ENCODE measurements at regions not wholly inside any gene's neighbourhood (a gene's known extent, or its start where the extent isn't known, plus 50 kb on each side); places are given as distances from the start of the nearest gene placed in this dataset.

DNA sequence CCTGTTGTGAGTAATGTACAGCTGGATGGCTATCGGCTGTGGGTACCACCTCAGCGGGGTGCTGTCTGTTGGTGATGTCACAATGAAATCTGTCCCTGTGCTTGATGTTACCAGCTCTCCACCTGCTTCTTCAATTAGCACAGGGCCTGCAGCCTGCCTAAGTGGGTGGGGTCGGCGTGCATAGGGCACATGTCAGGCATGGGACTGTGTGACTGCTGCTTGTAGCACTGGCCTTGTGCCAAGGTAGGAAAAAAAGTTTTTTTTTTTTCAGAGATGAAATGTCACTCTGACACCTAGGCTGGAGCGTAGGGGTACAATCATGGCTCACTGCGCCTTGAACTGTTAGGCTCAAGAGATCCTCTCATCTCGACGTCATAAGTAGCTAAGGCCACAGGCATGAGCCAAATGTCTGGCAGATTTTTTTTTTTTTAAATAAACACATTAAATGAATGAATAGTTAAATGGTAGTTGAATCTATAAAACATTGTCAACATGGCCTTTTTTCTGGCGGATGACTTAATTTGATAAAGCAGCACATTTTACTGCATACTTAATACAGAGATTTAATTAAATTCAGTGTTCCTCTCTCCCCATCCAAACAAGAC, 222.5 kb downstream of the NXNL2 start:
- no peaks in the 10 kb centered on the region for H3K4me1 Mint-ChIP-seq (ENCODE audit: low read depth)
- H3K4me3 Mint-ChIP-seq = no peak overlapping the region
- no peaks in the 10 kb centered on the region for H3K36me3 Mint-ChIP-seq (ENCODE audit: low read depth)
- no peak for DNase-seq
- peaks cover 22% of the 10 kb centered on the region for H3K27me3 Mint-ChIP-seq (ENCODE audit: low read depth)
- no peak overlapping the region for H3K27ac Mint-ChIP-seq
- no peaks in the 10 kb centered on the region for H3K9me3 Mint-ChIP-seq
- intact Hi-C loops (cut with micrococcal nuclease) = no loop called here
- CTCF ChIA-PET = no interaction called here

DNA sequence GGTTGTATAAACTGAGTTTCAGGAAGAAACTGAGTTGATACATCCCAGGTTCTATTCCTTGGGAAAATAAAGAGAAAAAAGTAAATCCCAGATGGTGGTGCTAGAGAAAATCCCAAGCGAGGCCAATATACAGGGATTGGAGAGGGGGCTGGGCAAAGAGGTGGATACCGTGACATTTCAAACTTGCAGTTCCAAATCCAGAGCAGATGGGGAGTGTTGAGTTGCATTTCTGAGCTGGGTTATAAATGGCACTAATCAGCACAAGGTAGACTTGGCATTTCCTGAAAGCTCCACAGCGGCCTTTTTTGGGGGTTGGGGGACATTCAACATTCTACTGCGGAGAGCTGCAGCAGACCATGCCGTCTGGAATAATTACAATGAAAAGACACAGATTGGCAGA, 224.4 kb downstream of the NXNL2 start:
- Mint-ChIP-seq H3K27me3 (ENCODE audit: low read depth) (peaks cover 24% of the 10 kb centered on the region), H3K27ac (no peak overlapping the region), H3K4me3 (no peak overlapping the region), H3K4me1 (ENCODE audit: low read depth) (no peaks in the 10 kb centered on the region), H3K36me3 (ENCODE audit: low read depth) (no peaks in the 10 kb centered on the region), H3K9me3 (no peaks in the 10 kb centered on the region)
- intact Hi-C loops (cut with micrococcal nuclease) = no loop called here
- DNase-seq = no peak
- CTCF ChIA-PET = no interaction called here

DNA sequence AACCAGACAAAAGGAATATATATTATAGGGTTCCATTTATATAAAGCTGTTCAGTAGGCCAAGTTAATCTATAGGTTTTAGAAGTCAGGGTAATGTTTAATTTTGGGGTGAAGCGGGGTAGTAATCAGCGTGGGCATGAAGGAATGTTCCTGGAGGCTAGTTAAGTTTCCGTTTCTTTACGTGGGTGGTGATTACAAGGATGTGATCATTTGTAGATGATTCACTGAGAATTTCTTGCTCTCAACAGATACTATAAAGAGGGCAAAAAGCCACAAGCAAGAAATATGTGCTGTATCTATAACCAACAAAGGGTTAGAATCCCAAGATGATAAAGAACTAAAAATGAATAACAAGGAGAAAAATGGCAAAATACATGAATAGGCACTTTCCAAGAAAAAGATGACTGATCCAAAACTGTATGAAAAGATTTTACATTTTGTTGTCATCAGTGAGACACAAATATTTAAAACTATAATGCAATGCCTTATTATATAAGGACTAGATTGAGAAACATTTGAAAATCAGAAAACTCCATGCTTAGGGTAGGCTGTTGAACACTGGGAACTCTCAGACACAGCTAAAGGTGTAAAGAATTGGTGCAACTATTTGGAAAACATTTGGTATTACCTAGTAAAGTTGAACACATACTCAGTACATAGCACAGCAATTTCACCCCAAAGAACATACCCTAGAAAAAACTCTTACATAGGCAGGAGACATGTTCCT, 224.3 kb upstream of the S1PR3 start:
- no peaks in the 10 kb centered on the region for H3K36me3 Mint-ChIP-seq (ENCODE audit: low read depth)
- peaks cover 3% of the 10 kb centered on the region for H3K4me1 Mint-ChIP-seq (ENCODE audit: low read depth)
- no peak overlapping the region for H3K27ac Mint-ChIP-seq
- no peak overlapping the region for H3K4me3 Mint-ChIP-seq
- intact Hi-C loops (cut with micrococcal nuclease) = no loop called here
- DNase-seq = no peak
- H3K27me3 Mint-ChIP-seq (ENCODE audit: low read depth) = peaks cover 4% of the 10 kb centered on the region
- CTCF ChIA-PET = interaction anchor here (0.7 kb wide), 1 partner anchor 26 kb away, joined by 3 read pairs; no protein-coding TSS in a partner anchor
- H3K9me3 Mint-ChIP-seq = no peaks in the 10 kb centered on the region

DNA sequence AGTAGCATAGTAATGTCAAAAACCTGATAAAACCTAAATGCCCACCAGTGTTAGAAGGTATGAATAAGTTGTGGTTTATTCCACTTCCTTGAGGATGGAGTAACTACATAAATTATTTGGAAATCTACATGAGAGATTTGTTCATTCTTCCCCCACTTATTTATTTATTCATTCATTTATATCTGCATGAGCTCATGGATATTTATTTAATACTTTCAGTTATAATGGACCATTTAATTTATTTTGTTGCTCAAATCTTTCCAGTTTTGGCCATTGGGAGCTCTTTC, 223.8 kb upstream of the S1PR3 start:
- Mint-ChIP-seq H3K4me1 (ENCODE audit: low read depth) (peaks cover 3% of the 10 kb centered on the region), H3K27ac (no peak overlapping the region), H3K36me3 (ENCODE audit: low read depth) (no peaks in the 10 kb centered on the region), H3K27me3 (ENCODE audit: low read depth) (peaks cover 2% of the 10 kb centered on the region), H3K4me3 (no peak overlapping the region), H3K9me3 (no peaks in the 10 kb centered on the region)
- DNase-seq = no peak
- CTCF ChIA-PET = no interaction called here
- intact Hi-C loops (cut with micrococcal nuclease) = no loop called here

DNA sequence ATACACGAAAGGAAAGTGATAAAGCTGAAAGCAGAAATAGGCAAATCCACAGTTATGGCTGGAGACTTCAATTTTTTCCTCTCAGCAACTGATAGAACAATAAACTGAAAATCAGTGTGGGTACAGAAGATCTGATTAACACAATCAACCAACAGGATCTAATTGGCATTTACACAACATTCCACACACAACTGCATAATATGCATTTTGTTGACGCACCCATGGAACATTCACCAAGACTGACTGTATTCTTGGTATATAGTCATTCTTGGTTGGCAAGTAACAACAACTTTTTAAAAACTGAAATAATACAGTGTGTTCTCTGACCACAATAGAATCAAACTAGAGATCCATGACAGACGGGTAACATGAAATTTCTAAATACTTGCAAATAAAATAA, 218.7 kb upstream of the S1PR3 start:
- DNase-seq = no peak
- Mint-ChIP-seq H3K9me3 (no peaks in the 10 kb centered on the region), H3K4me3 (no peak overlapping the region), H3K27me3 (ENCODE audit: low read depth) (peaks cover 4% of the 10 kb centered on the region), H3K4me1 (ENCODE audit: low read depth) (no peaks in the 10 kb centered on the region), H3K36me3 (ENCODE audit: low read depth) (no peaks in the 10 kb centered on the region), H3K27ac (no peak overlapping the region)
- CTCF ChIA-PET = no interaction called here
- intact Hi-C loops (cut with micrococcal nuclease) = no loop called here

DNA sequence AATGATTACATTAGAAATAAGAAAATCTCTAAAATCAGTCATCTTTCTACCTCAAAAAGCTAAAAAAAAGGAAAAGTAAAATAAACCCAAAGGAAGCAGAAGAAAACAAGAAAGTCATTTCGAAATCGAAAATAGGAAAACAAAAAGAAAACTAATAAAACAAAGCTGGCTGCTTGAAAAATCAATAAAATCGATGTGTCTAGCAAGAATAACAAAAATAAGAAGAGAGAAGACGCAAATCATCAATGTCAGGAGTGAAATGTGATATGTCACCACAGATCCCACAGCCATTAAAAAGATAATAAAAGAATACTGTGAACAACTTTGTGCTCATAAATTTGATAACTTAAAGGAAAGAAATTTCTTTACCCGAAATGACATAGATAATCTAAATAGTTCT, 218.1 kb upstream of the S1PR3 start:
- Mint-ChIP-seq H3K4me1 (ENCODE audit: low read depth) (peaks cover 2% of the 10 kb centered on the region), H3K27ac (no peak overlapping the region), H3K36me3 (ENCODE audit: low read depth) (no peaks in the 10 kb centered on the region), H3K9me3 (no peaks in the 10 kb centered on the region), H3K4me3 (no peak overlapping the region), H3K27me3 (ENCODE audit: low read depth) (peaks cover 4% of the 10 kb centered on the region)
- intact Hi-C loops (cut with micrococcal nuclease) = no loop called here
- no peak for DNase-seq
- CTCF ChIA-PET = no interaction called here

DNA sequence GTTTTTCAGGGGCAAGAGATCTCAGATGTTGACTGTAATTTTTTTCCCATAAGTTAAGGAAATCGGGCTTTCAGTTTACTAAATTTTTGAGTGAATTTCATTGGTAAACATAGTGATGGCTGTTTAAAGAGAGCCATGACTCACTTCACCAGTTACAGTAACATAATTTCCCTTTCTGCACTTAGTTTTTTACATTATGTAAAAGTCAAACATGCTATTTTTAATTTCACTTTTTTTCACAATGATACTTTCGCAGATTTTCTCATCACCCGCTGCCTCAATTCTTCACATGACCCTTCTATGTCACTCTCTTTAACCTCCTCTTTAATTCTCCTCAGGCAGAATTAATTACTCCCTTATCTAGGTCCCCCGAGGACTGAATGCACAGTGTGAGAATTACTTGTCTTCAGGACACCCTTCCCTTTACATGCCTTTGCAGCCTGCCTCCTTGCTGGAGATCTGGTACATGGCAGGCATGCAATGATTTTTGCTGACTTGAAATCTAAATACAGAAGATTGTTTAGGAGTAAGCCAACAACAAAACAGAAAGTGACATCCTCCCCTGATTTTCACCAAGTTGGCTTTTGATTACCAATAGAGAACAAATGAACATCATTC, 217.5 kb upstream of the S1PR3 start:
- no peak overlapping the region for H3K4me3 Mint-ChIP-seq

DNA sequence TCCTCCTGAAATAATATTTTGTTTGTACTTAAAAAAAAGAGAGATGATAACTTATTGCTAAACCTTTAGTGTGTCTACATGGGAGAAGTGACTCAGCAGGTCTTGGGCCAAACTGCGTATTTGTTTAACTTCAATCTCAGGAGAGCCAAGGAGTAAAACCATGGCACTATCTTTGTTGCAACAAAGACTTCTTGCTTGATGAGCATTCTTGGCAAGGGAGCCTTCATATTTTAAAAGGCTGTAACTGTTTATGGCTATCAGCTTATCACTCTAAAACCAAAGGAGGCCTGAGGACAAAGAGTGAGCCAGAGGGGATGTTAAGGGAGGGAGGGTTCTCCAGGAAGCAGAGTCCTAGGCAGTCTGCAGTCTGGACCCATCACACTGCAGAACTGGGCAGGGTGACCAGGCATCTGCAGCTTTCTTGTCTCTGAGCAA, 216.2 kb upstream of the S1PR3 start:
- Mint-ChIP-seq H3K27ac (no peak overlapping the region), H3K27me3 (ENCODE audit: low read depth) (peaks cover 4% of the 10 kb centered on the region), H3K36me3 (ENCODE audit: low read depth) (no peaks in the 10 kb centered on the region), H3K4me3 (no peak overlapping the region), H3K4me1 (ENCODE audit: low read depth) (peaks cover 2% of the 10 kb centered on the region), H3K9me3 (no peaks in the 10 kb centered on the region)
- no peak for DNase-seq
- CTCF ChIA-PET = no interaction called here
- intact Hi-C loops (cut with micrococcal nuclease) = no loop called here

More for the DNA sequence above, 217.5 kb upstream of the S1PR3 start:
- Mint-ChIP-seq H3K27ac (no peak overlapping the region), H3K4me1 (ENCODE audit: low read depth) (peaks cover 2% of the 10 kb centered on the region), H3K9me3 (no peaks in the 10 kb centered on the region), H3K36me3 (ENCODE audit: low read depth) (no peaks in the 10 kb centered on the region), H3K27me3 (ENCODE audit: low read depth) (peaks cover 4% of the 10 kb centered on the region)
- intact Hi-C loops (cut with micrococcal nuclease) = no loop called here
- CTCF ChIA-PET = no interaction called here
- DNase-seq = no peak

DNA sequence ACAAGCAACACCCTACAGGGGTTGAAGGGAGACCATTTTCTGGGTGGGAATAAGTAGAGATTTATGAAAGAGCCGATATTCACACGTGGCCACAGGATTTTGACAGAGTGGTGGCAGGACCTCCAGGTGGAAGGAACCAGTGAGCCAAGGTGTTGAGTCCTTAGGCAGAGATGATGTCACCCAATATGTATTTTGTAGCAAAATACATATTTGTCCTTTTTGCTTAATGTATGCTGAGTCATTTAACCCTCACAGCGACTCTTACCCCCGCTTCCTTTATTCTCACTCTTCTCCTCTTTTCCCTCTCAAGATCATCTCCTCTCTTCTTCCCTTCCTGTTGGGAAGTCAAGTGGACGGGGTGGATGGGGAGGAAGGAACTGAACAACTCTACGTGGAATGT, 215.7 kb upstream of the S1PR3 start:
- DNase-seq = no peak
- Mint-ChIP-seq H3K9me3 (no peaks in the 10 kb centered on the region), H3K27ac (no peak overlapping the region), H3K4me1 (ENCODE audit: low read depth) (peaks cover 2% of the 10 kb centered on the region), H3K4me3 (no peak overlapping the region), H3K36me3 (ENCODE audit: low read depth) (no peaks in the 10 kb centered on the region), H3K27me3 (ENCODE audit: low read depth) (peaks cover 4% of the 10 kb centered on the region)
- CTCF ChIA-PET = no interaction called here
- intact Hi-C loops (cut with micrococcal nuclease) = no loop called here

DNA sequence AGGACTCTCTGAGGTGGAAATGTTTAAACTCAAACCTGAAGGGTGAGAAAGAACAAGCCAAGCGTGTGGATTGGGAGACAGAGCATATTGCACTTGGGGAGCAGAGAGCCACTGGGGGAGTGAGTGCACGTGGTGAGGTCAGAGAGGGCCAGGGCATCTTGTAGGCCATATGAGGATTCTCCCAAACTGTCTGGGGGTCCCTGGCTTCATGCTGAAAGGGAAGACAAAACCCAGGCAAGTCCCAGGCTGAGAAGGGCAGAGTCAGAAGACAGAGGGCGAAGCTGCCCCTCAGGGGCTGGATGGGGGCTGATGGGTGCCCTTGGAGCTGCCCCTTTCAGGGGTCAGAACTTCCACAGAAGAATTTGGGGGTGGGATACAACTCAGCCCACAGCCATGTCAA, 215.3 kb upstream of the S1PR3 start:
- no peak overlapping the region for H3K4me3 Mint-ChIP-seq
- peaks cover 2% of the 10 kb centered on the region for H3K4me1 Mint-ChIP-seq (ENCODE audit: low read depth)
- DNase-seq = no peak
- intact Hi-C loops (cut with micrococcal nuclease) = no loop called here
- H3K27me3 Mint-ChIP-seq (ENCODE audit: low read depth) = peaks cover 4% of the 10 kb centered on the region
- CTCF ChIA-PET = no interaction called here
- no peak overlapping the region for H3K27ac Mint-ChIP-seq
- no peaks in the 10 kb centered on the region for H3K36me3 Mint-ChIP-seq (ENCODE audit: low read depth)
- H3K9me3 Mint-ChIP-seq = no peaks in the 10 kb centered on the region

DNA sequence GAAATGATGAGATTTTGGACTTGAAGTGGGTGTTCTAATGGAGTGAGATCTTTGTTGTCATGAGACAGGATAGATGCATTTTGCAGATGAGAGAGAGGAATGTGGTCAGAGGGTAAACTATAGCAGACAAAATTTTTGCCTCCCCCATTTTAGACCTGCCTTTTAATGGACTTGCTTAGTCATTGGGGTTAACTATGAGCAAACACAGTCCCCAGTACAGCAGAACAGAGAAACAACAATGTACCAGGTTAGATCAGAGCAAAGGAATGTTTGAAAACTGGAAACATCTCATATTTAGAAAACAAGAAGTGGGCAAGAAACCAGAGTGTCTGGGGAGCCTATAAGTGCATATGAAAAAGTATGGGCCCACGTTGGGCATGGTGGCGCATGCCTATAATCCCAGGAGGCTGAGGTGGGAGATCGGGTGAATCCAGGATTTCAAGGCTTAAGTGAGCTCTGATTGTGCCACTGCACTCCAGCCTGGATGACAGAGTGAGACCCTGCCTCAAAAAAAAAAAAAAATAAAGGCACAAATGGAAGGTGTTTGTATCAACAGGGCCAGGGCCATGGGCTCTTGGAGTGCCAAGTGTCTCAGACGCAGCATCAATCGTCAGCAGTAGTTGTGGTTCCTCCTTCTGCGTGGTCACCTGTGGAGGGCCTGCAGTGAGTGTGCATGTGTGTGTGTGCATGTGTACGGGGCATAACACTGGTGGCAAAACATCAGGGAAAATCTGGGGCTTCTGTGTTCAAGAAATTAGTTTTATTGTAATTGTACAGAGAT, 214.4 kb upstream of the S1PR3 start:
- no peak overlapping the region for H3K4me3 Mint-ChIP-seq
- intact Hi-C loops (cut with micrococcal nuclease) = no loop called here
- CTCF ChIA-PET = no interaction called here

DNA sequence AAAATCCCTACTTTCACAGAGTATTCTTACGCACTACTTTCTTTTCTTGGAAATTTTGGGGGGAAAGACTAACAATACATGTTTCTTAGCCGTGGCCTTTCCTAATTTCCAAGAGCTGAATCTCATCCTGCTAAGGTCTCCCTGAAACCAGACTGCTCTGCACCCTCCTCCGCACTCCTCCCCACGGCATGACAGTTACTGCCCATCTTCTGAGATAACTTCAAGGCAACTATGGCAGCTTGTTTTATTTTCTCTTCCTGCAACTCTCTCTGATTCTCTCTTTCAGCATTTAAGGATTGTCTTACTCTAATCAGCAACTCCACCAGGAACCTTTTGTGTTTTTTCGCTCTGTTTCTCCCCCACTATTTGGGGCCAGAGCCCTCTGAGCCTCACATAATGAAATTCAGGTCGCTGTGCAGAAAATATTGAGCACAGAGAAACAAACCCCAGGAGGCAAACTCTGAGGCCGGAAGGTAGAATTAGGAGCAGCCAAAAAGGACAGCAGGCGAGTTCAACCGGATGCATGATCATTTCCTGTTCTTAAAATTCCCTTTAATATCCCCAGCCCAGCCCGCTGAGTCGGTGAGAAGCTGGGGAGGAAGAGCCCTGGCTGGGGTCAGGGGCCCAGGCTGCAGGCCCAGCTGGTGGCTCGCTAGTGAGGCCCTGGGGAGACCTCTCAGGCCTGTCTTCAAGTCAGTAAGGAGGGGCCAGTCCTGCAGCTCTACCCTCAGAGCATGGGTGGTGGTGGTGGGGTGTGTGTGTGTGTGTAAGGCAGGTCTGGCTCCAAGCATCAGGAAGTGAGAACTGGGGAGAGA, 213.6 kb upstream of the S1PR3 start:
- intact Hi-C loops (cut with micrococcal nuclease) = no loop called here
- no peak for DNase-seq
- Mint-ChIP-seq H3K36me3 (ENCODE audit: low read depth) (no peaks in the 10 kb centered on the region), H3K27me3 (ENCODE audit: low read depth) (peaks cover 4% of the 10 kb centered on the region), H3K9me3 (no peaks in the 10 kb centered on the region), H3K4me1 (ENCODE audit: low read depth) (peaks cover 2% of the 10 kb centered on the region), H3K27ac (no peak overlapping the region), H3K4me3 (no peak overlapping the region)
- CTCF ChIA-PET = interaction anchor here (0.6 kb wide), 1 partner anchor 503 kb away, joined by 3 read pairs; no protein-coding TSS in a partner anchor

More for the DNA sequence above, 214.4 kb upstream of the S1PR3 start:
- Mint-ChIP-seq H3K9me3 (no peaks in the 10 kb centered on the region), H3K4me1 (ENCODE audit: low read depth) (peaks cover 2% of the 10 kb centered on the region), H3K27ac (no peak overlapping the region), H3K36me3 (ENCODE audit: low read depth) (no peaks in the 10 kb centered on the region), H3K27me3 (ENCODE audit: low read depth) (peaks cover 4% of the 10 kb centered on the region)
- DNase-seq = no peak
